ENCODE measurements at regions not wholly inside any gene's neighbourhood (a gene's known extent, or its start where the extent isn't known, plus 50 kb on each side); places are given as distances from the start of the nearest gene placed in this dataset.
"Not testable (repeated sequence)": the region's sequence is repeated elsewhere in the genome, so short reads cannot be mapped to it uniquely, and the experiment has no call there.

DNA sequence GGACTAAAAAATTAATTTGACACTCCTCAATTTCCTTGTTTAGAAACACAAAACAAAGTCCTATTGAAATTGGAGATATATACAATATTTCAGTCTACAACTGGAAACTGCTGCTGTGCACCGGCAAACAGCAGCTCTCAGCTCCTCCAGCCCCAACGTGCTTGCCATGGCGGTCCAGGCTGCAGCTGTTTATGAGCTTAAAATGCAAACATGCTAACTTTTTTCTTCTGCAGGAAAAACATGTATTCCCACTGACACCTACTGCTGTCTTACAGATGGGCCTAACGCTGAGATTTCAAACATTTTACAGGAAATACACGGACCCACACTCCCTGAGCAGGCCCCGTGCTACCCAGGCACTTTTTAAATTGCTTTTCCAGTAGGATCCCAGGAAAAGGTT is 195.5 kb downstream of the BCL11A start:
- intact Hi-C loops (cut with micrococcal nuclease), result no loop called here

DNA sequence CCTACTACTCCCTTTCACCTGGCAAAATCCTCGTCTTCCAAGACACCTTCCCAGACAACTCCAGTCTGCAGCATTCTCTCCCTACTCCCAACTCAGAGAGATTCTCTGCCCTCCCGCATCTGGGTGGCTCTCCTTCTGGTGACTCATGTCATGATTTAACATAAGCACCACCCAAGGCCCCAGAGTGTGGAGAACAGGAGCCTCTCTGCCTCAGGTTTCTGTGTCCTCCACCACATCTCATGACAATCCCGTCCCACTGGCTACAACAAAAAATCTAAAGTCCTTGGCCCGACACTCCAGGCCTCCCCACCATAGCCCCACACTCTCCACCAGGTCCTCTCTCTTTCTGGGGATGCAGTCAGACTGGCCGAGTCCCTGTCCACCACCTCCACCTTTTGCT is 197.1 kb downstream of the BCL11A start:
- intact Hi-C loops (cut with micrococcal nuclease), result no loop called here

DNA sequence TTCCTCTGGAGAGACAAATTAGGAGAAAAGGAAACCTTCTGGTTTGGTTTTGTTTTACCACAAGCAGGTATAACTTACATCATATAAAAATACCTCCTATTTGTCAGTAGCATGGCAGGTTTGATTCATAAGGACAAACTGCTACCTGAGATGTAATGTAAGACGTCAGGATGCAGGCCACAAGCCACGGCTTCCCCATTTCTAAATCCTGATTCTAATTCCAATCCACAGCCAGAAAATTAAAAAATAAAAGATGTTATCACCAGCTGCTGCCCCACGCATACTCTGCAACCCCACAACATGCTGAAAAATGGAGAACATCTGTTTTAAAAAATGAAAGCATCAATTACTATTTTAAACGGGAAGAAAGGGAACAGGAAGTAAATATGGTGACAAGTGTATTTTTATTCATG is 197.6 kb downstream of the BCL11A start:
- intact Hi-C loops (cut with micrococcal nuclease), result no loop called here

DNA sequence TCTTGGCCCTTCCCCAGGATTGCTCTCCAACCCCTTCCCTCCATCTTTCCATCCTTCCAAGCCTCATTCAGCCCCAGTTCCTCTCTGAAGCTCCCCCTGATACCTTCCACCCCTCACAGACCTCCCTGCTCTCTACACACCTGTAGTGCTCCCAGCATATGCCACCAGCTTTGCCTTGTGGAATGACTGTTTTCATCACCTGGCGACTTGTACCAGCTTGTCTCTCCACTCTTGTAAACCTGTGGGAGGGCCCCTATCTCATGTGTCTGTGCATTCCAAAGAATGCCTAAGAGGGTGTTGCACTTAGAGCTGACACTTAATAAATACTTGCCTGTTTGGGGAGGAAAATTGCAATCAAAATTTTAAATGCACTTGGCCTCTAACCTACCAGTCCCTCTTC is 198.7 kb downstream of the BCL11A start:
- intact Hi-C loops (cut with micrococcal nuclease), result no loop called here

DNA sequence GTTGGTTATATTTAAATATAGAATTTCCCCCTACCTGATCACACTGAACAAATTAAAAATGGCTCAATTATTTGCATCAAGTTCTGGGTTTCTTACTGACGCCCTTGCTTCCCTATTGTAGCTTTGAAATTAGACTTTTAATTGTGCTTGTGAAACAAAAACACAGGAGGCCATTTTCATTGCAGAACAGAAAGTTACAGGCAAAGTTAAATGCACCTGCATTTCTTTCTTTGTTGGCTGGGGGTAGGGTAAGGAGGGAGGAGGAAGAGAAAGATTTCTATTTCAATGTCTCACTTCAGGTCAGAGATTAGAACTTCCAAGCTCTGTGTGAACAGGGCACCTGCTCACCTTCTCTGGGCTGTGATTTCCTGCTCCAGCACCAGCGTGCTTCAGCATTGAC is 199.6 kb downstream of the BCL11A start:
- intact Hi-C loops (cut with micrococcal nuclease), result no loop called here

DNA sequence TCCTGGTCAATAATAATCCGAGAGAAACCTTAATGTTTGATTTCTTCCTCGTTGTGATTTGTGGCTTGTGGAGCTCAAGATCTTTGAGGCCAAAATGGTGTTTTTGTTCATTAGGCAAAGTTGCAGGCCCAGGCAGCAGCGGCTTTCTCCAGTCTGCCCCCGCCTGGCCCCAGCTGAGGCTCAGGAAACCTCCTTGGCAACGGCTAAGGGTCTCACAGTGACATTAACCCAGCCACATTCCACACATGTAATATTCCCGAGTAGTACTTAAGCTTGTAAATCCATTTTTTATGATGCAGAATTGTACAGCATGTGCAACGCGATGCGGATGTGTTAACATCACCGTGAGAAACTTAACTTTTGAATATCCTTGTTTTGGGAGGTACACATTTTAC is 200.1 kb downstream of the BCL11A start:
- intact Hi-C loops (cut with micrococcal nuclease), result no loop called here

DNA sequence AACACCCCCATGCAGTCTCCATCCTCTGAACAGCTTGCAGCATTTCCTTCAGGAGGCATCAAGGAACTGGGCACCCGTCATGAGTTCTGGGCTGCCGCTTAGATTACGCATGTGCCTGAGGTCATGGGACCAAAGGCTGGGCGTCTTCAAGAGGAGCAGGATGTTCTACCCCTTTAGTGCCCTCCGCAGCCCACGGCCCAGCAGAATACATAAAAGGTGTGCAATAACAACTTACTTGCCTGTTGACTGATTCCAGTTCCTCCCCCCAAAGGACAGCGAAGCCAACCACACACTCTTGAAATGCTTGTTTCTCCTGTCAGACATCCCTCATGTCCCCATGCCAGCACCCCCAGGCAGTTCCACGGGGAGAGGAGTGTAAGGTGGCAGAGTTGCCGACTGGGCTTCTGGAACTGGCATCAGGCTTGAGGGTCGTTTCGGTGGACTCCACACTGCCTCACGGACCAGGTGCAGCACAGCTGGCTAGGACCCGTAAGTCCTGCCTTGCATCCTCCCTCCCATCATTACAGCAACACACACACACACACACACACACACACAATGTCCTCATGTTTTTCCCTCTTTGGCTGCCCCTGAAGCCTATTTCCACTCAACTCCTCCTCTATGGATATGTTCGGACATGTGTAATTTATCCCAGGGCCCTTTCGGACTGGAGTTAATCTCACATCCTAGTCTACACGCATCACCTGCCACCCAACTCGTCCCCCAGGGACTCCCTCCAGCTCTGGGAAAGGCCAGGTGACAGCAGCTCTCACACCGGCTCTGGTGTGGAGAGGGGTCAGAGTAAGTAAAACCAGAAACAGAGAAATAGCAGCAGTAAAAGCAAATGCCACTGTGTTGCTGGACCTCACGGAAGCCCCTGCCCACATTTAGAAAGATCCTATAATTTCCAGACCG is 200.7 kb downstream of the BCL11A start:
- intact Hi-C loops (cut with micrococcal nuclease), result no loop called here

DNA sequence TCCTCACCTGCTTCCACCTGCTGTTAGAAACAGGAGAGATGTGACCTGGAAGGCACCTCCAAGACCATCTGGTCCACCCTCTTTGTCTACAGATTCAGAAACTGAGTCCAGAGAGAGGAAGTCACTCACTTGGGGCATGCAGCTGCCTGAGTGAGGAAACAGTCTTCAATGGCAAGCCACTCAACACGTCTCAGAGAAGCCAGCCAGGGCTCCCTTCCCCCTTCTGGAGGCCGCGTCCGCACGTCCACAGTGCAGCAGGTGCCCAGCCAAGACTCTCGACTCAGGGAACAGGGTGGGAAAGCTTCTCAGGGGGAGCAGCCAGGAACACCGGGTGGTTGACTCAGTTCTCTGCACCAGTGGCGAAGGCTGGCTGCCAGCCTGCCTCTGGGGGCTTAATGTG is 201.7 kb downstream of the BCL11A start:
- intact Hi-C loops (cut with micrococcal nuclease), result no loop called here

DNA sequence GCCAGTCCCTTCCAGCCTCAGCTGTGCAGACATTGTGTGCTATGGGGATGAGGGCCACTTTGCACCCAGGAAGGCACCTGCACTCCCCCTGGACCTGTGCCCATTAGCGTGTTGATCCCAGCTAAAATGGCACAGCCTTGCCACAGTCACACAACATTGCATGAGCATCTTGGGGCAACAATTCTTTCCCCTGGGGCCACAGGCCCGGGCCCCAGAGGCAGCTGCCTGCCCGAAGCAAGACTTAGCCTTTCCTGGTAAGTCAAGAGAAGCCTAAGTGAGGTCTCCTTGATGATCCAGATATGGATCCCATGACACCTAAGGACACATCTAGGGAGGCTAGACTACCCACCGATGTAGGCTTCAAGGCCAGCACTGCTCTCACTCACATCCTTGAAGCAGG is 202.1 kb downstream of the BCL11A start:
- intact Hi-C loops (cut with micrococcal nuclease), result no loop called here

DNA sequence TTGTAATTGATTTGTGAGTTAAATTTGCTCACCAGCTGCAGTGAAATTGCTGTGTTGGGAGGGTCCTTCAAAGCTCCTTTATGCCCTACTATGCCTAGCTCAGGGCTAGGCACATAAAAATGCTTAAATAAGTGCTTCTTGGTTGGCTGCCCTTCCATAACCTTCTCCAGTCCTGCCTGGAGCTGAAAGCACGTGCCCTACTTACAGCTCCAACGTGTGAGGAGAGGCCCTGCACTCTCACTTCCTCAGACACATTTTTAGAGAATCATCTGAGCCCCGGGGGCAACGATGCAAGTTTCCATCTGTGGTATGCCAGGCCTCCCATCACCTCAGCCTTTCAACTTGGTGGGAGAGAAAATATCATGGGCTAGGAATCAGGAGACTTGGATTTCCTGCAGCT is 202.7 kb downstream of the BCL11A start:
- intact Hi-C loops (cut with micrococcal nuclease), result no loop called here

DNA sequence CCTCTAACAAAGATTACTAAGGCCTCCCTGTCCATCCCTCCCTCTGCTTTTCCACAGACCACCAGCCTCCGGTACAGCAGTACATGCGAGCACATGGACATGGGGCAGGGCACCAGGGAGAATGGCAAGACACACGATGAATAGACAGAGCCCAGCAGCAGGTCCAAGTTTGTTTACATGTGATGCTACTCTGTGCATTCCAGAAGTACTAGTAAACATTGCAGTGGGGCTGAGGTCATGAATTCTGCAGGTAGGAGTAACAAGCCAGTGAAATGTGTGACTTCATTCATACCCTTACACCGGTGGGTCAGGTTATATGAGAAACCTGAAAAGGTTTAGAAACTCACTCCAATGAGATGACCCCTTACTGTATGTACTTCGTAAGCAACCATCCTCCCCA is 205.7 kb downstream of the BCL11A start:
- intact Hi-C loops (cut with micrococcal nuclease), result no loop called here

DNA sequence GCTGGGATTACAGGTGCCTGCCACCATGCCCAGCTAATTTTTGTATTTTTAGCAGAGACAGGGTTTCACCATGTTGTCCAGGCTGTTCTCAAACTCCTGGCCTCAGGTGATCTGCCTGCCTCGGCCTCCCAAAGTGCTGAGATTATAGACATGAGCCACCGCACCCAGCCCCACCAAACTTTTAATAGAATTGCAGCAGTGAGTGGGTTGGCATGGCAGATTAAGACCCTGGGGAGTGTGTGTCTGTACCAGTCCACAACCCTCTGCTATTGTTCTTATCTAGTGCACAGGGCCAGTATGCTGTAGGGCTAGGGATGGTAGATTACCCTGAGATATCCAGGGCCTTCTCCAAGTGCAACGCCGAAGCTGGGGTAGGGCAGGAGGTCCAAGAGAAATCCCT is 211.0 kb downstream of the BCL11A start:
- intact Hi-C loops (cut with micrococcal nuclease), result not testable (repeated sequence)

DNA sequence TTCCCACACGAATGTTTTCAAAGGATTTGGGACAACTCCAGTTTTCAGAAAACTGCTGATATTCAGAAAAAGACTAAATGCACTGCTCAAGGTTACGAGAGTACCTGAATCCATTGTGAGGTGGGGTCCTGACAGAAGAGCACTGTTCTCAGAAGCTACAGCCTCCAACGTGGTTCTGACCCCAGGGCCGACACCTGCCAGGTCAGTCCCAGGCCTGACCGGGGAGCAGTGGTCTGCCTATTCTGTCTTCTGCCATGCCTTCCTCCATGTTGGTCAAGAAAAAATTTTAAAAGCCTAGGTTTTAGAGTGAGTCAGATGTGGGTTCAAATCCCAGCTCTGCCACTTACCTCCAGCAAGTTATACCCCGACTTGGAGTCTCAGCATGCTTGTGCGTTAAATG is 212.3 kb downstream of the BCL11A start:
- intact Hi-C loops (cut with micrococcal nuclease), result no loop called here

DNA sequence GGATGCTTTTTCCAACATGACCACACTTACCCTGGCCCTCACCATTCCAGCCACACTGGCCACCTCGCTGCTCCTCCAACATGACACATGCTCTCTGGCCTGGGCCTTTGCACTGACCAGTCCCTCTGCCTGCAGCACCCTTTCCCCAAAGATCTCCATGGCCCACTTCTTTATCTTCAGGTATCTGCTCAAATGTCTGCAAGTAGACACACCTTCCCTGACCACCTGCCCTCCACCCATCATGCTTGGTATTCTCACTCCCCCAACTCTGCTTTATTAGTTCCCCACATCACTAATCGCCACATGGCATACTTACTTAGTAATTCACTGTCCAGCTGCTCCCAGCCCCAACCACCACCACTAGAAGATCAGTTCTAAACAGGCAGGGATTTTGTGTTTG is 214.2 kb downstream of the BCL11A start:
- intact Hi-C loops (cut with micrococcal nuclease), result no loop called here

DNA sequence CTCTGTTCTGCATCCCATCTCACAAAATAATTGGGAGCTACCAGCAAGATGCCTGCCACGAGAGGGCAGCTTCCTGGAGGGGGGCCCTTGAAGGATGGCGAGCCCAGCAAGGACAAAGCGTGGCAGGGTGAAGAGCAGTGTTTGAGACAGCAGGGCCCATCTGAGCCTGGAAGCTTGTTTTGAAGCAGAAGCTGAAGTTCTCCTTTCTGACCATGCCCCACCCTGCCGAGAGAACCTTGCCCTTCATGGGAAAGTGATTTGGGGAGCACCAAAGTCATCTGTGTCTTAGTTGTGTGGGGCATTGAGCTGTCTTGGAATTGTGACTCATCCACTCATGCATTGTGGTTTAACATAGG is 216.3 kb downstream of the BCL11A start:
- intact Hi-C loops (cut with micrococcal nuclease), result no loop called here

DNA sequence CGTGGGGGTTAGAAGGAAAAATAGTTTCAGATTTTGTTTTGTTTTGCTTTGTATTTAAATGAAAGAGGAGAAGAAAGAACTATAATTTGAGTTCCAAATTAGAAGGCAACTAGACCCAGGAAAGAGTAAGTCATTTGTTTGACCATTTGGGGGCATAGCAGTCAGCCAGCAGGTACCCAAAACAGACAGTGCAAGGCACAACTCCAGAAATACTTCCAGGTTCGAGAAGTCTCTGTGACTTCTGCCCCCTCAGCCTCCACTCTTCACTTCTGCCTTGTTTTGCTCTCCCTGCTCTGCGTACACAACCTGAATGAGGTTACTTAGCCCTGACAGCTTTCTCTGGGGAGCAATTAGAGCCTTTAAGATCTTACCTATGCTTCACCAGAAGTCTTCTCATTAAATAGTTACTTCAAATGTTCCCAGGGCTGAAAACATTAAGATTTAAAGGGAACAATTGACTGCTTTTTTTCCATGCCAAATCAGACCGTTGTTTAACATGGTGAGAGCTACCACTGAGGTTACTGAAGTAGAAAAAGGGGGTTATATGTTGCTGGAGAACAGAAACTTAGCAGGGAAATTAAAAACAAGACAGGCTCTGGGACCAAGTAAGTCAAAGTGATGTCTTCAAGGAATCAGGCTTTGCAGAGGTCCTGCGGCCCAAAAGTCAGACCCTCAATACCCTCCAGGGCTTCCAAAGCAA is 216.9 kb downstream of the BCL11A start:
- intact Hi-C loops (cut with micrococcal nuclease), result no loop called here

DNA sequence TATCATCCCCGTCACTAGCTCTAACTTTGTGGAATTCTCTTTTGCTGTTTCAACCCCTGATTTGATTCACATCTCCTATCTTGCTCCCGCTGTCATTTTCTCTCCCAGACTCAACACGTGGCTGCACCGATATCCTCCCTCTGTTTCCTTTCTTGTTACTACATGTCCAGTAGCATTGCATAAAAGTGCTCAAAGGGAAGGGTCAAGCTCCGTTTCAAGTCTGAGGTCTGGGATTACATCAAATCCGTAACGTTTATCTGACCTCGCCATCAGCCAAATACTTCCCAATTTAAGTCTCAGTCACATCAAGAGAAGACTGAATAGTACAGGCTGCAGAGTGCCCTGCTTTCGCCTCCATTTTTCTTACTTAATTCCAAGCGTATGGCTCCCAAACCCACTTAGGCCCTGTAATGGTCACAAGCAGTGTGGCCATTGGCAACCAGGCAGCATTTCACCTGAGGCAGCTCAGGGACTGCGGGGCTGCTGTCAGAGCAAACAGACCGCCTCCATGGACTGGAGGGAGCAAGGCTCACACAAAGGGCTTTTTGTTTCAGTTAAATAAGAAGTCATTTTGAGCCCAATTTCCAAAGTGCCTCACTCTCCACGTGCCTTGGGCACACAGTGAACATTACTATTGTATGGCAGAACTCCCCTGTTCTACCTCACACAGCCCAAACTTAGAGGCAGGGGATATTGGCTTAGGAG is 217.8 kb downstream of the BCL11A start:
- intact Hi-C loops (cut with micrococcal nuclease), result no loop called here

DNA sequence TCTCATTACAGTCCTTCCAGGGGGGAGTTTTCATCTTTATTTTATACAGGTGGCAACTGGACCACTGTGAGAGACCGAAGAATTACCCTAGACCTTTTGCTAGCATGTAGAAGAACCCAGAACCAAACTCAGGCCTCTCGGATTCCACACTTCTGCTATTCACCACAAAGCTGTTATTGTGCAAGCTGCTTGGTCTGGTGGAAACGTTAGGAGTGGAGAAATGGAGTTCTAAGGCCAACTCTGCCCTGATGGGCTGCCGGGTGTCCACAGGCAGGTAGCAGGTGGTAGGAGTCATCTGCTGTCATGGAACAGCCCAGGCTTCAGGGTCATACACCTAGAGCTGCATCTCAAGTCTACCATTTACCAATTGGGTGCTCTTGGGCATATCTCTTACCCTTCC is 218.8 kb downstream of the BCL11A start:
- intact Hi-C loops (cut with micrococcal nuclease), result no loop called here

DNA sequence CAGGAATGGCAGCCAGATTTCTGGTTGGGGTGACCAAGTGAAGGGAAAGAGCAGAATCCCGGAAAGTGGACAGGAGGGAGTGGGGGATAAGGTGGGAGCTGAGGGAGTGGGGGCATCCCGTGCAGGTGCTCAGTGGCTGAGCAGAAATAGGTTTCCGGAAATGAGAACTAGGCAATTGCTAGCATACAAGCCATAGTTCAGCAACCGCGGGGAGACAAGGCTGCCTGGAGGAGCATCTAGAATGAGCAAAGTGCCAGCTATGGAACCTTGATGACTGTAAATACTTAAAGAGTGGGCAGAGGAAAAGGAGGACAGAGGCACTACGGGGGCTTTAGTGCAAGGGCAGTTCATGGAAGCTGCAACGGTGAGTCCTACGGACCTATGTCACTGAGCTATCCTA is 220.2 kb downstream of the BCL11A start:
- intact Hi-C loops (cut with micrococcal nuclease), result no loop called here

DNA sequence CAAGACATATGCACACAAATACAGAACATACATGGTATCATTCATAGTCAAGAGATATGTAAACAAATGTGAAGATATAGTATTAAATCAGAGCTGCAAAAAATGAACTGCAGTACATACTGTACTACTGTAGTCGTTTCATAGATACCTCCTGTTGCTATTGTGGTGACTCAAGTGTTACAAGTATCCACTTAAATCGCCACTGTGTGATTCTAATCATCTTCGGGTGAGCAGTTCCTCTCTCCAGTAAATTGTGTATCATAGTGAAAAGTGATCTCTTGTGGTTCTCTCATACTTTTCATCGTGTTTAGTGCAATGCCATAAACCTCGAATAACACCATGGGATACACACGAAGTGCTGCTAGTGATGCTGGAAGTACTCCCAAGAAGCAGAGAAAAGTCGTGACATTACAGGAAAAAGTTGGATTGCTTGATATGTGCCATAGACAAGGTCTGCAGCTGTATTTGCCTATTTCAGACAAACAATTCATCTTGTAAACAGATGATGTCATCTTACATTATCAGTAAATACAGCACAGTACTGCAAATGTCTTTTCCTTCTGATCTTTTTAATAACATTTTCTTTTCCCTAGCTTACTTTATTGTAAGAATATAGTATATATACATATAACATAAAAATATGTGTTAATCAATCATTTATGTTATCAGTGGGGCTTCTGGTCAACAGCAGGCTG is 222.2 kb downstream of the BCL11A start:
- intact Hi-C loops (cut with micrococcal nuclease), result no loop called here

DNA sequence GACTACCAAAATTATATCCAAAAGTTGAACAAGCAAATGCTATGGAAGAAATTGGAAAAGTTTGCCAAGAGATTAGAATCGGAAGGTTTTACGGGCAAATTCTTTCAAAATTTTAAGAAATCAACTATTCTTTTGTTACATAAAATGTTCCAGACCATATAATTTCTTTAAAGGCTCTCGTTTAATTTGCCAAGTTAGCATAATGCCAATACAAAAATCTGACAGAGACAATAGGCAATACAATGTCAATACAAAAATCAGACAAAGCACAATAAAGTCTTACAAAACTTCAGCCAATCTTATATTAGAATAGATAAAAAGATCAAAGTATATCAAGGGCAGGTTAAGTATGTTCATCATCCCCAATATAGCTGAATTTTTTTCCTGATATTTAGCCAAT is 224.2 kb downstream of the BCL11A start:
- intact Hi-C loops (cut with micrococcal nuclease), result no loop called here

DNA sequence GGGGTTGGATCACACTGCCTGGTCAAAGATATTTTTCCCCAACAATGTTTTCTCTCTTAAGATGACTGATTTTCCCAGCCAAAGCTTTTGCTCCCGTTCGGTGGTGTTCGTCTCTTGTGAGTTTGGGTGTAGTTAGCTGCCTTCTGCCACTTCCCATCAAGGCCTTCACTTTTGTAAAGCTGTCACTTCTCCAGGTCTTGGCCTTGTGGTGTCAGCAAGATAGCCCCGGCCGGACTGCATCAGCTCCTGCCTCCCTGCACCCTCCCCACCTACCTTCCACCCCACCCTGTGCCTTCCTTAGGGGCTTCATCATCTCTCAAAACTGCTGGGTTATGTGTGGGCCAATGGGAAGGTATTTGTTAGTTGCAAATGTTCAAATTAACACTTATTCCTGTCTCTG is 228.9 kb downstream of the BCL11A start:
- intact Hi-C loops (cut with micrococcal nuclease), result no loop called here

Measured in T-helper 1 cell treated with Interleukin-12 subunit alpha and Interleukin-12 subunit beta and Interleukin-4 antibody, amounts not matched to agents 30 ng/mL and 1 ng/mL, for 36 hours (primary cell).